Activated CD8-positive, alpha-beta T cell treated with anti-CD3 and anti-CD28 coated beads for 36 hours (primary cell): ENCODE measurements at regions not wholly inside any gene's neighbourhood (a gene's known extent, or its start where the extent isn't known, plus 50 kb on each side); places are given as distances from the start of the nearest gene placed in this dataset.

Source experiments
- ATAC-seq: fragments of 200-7000 bp; cut with Tn5 transposase; one replicate; pipeline ENCODE4 v1.10.0; 2021; ENCODE audit warnings: mild to moderate bottlenecking, moderate library complexity
- CTCF ChIA-PET: fragments of 350-600 bp; sonication (Branson Sonifier 250); formaldehyde crosslinking; loops from one replicate; lab custom pipeline; 2021; ENCODE audit warnings: antibody characterized with exemption; lab: Charles Lee
- POLR2A ChIA-PET: fragments of 350-600 bp; sonication (Branson Sonifier 250); formaldehyde crosslinking; loops from one replicate; lab custom pipeline; 2021; ENCODE audit warnings: antibody characterized with exemption; lab: Charles Lee
- DNase-seq: peaks from one replicate; pipeline ENCODE4 v3.0.0-alpha.2; 2020
- H3K27ac Mint-ChIP-seq: one replicate; pipeline ENCODE4 v1.8.0; 2021; ENCODE audit warnings: mild to moderate bottlenecking, mixed read lengths
- H3K27me3 Mint-ChIP-seq: one replicate; pipeline ENCODE4 v1.8.0; 2021; ENCODE audit warnings: mixed read lengths
- H3K36me3 Mint-ChIP-seq: one replicate; pipeline ENCODE4 v1.8.0; 2021; ENCODE audit warnings: low read depth, mixed read lengths
- H3K4me1 Mint-ChIP-seq: one replicate; pipeline ENCODE4 v1.8.0; 2021; ENCODE audit warnings: low read depth, mixed read lengths
- H3K4me3 Mint-ChIP-seq: one replicate; pipeline ENCODE4 v1.8.0; 2021; ENCODE audit warnings: mild to moderate bottlenecking, moderate library complexity, mixed read lengths
- H3K9me3 Mint-ChIP-seq: one replicate; pipeline ENCODE4 v1.8.0; 2021; ENCODE audit warnings: mixed read lengths
- intact Hi-C: fragments of 100-400 bp; cut with micrococcal nuclease; formaldehyde crosslinking; loops from one replicate; pipeline ENCODE4 v1.10.0; 2022
- TF ChIP-seq, protein P1 (sequence below): fragments of 200-600 bp; IDR thresholded peaks from one replicate; pipeline ENCODE4 v1.8.0; 2022; ENCODE audit warnings: antibody characterized with exemption, mild to moderate bottlenecking

DNA sequence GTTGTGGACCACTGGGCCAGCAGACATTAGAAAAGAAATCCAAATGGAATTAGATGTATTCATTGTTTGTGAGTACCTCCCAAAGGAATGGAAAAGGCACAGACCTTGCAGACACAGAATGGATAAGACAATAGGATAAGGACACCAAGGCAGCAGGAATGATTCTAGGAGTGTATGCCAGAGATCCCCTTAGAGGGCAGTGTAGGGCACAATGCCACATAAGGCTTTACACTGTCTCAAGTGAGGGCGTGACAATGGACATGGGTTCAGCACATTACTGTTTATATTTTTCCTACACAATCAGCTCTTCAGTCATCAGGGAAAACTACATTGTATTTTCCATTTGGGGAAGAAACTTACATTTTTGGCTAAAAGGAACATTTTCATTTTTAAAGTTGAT lies 250.9 kb downstream of the PTH2R start:
- Mint-ChIP-seq H3K4me1 (no peaks in the 10 kb centered on the region), H3K4me3 (no peak overlapping the region), H3K36me3 (no peaks in the 10 kb centered on the region), H3K27ac (no peak overlapping the region), H3K27me3 (no peaks in the 10 kb centered on the region), H3K9me3 (peaks cover 2% of the 10 kb centered on the region)
- DNase-seq (no peak), ATAC-seq (no peak)
- ChIA-PET POLR2A (no interaction called here), CTCF (no interaction called here)
- TF ChIP-seq, protein P1, sequence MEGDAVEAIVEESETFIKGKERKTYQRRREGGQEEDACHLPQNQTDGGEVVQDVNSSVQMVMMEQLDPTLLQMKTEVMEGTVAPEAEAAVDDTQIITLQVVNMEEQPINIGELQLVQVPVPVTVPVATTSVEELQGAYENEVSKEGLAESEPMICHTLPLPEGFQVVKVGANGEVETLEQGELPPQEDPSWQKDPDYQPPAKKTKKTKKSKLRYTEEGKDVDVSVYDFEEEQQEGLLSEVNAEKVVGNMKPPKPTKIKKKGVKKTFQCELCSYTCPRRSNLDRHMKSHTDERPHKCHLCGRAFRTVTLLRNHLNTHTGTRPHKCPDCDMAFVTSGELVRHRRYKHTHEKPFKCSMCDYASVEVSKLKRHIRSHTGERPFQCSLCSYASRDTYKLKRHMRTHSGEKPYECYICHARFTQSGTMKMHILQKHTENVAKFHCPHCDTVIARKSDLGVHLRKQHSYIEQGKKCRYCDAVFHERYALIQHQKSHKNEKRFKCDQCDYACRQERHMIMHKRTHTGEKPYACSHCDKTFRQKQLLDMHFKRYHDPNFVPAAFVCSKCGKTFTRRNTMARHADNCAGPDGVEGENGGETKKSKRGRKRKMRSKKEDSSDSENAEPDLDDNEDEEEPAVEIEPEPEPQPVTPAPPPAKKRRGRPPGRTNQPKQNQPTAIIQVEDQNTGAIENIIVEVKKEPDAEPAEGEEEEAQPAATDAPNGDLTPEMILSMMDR: no peak
- intact Hi-C loops: no loop called here

DNA sequence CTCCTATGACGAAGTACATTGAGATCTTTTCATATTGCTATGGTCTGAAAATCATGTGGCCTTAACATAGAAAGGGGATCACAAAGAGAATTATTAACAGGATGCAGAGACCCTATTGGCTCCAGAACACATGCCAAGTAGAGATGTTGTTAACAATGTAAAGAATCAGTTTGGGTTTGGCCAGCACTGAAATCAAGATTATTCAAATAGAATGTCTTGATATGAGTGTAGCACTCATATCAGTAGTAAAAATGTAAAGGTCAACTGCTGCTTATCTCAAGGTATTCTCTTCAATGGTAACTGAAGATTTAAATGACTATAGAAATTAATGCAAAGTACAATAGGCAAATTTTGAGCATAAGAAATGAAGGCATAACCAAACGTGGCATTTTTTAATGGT lies 262.8 kb downstream of the PTH2R start:
- Mint-ChIP-seq H3K4me1 (no peaks in the 10 kb centered on the region), H3K4me3 (no peak overlapping the region), H3K36me3 (no peaks in the 10 kb centered on the region), H3K27me3 (no peaks in the 10 kb centered on the region), H3K9me3 (peaks cover 5% of the 10 kb centered on the region), H3K27ac (no peak overlapping the region)
- ATAC-seq (no peak), DNase-seq (no peak)
- TF ChIP-seq, protein P1: no peak
- ChIA-PET CTCF (no interaction called here), POLR2A (no interaction called here)
- intact Hi-C loops: no loop called here

DNA sequence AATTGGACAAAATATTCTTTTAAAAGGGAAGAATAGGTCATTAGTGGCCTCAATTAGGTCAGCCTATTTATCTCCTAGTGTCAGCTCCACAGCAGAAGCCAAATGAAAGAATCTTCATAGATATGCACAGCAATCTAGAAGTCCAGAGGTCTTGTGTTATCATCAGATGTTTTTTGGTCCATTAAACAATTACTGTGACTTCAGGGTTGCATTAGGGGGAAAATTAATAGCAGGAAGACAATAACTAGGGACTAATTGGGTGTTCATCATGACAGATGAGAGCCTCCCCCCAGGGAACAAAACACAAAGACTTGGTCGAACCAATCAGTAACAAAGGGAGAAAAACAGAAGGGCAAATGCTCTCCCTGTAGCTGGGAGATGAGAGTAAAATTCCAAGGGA lies 264.7 kb downstream of the PTH2R start:
- CTCF ChIA-PET: no interaction called here

DNA sequence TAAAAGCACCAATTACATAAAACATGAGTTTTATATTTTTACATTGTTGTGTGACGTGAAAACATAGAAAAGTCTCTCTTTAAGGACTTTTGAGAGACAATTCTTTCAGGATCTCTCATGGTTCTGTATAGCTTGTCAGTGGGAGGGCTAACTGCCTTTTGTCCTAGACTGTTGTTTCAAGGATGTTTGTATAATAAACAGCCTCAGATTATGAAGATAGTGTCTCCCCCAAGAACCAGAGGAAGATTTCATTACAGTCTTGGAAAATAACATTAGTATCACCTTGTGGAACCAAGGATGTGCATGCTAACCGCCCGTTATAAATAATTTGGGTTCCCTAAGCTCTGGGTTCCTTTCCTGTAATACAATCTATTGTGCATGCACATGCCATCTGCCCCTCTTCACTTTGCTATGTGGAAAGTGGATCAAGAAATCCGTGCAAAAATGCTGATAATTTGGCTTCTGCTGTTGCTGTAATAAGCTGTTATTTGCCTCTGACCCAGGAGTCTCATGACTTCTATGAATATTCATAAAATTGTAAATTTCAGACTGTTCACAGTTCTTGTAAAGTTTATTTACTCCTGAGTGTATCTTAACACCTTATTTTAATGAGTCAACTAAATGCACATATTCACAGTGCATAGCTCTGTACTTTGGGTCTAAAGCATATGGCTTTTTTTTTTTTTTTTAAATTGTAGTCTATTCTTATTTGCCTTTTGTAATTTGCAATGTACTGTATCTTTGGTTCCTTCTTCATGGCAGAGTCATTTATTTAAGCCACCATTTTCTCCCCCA lies 265.5 kb downstream of the PTH2R start:
- no peak for ATAC-seq
- Mint-ChIP-seq H3K4me1 (no peaks in the 10 kb centered on the region), H3K27me3 (no peaks in the 10 kb centered on the region), H3K27ac (no peak overlapping the region), H3K9me3 (peaks cover 5% of the 10 kb centered on the region), H3K36me3 (no peaks in the 10 kb centered on the region), H3K4me3 (no peak overlapping the region)
- no peak for DNase-seq
- TF ChIP-seq, protein P1: no peak
- POLR2A ChIA-PET: no interaction called here
- intact Hi-C loops: no loop called here
- CTCF ChIA-PET: no interaction called here

More for the DNA sequence above, 264.7 kb downstream of the PTH2R start:
- no peak overlapping the region for H3K27ac Mint-ChIP-seq
- H3K4me3 Mint-ChIP-seq: no peak overlapping the region
- intact Hi-C loops: no loop called here
- H3K4me1 Mint-ChIP-seq: no peaks in the 10 kb centered on the region
- no peaks in the 10 kb centered on the region for H3K27me3 Mint-ChIP-seq
- DNase-seq: no peak
- TF ChIP-seq, protein P1: no peak
- POLR2A ChIA-PET: no interaction called here
- ATAC-seq: no peak
- peaks cover 5% of the 10 kb centered on the region for H3K9me3 Mint-ChIP-seq
- no peaks in the 10 kb centered on the region for H3K36me3 Mint-ChIP-seq

DNA sequence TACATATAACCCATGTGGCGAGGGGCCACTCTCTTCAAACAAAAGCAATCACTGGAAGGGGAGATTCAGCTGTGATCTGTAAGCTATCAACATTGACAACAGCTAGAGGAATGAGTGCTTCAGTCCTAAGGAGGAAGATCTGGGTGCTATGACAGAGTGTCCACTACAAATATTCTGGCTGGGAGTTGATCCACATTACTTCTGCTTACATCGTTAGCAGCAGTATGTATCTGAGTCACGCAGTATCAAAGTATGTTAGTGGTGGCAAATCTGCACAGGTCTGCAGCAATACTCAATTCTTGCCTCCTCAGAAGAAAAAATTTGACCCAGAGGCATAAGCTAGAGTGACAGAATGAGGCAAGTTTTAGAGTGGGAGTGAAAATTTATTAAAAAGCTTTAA lies 267.0 kb downstream of the PTH2R start:
- H3K27me3 Mint-ChIP-seq: no peaks in the 10 kb centered on the region
- no peak overlapping the region for H3K4me3 Mint-ChIP-seq
- intact Hi-C loops: no loop called here
- no peaks in the 10 kb centered on the region for H3K4me1 Mint-ChIP-seq
- ChIA-PET CTCF (no interaction called here), POLR2A (no interaction called here)
- TF ChIP-seq, protein P1: no peak
- H3K27ac Mint-ChIP-seq: no peak overlapping the region
- DNase-seq: no peak
- peaks cover 5% of the 10 kb centered on the region for H3K9me3 Mint-ChIP-seq
- no peaks in the 10 kb centered on the region for H3K36me3 Mint-ChIP-seq
- no peak for ATAC-seq
